ENCODE measurements at regions not wholly inside any gene's neighbourhood (a gene's known extent, or its start where the extent isn't known, plus 50 kb on each side); places are given as distances from the start of the nearest gene placed in this dataset.

- TF ChIP-seq CTCF (conservative IDR thresholded peaks at IDR 0.05; ENCODE audit: low read depth, low read length) (no peak), RFX5 (IDR thresholded peaks at IDR 0.05; ENCODE audit: low read depth, low read length) (no peak), SMC3 (IDR thresholded peaks at IDR 0.05; ENCODE audit: low read depth, low read length) (no peak), ELK1 (IDR thresholded peaks at IDR 0.05; ENCODE audit: borderline replicate concordance, low read depth, low read length) (no peak), RAD21 (IDR thresholded peaks at IDR 0.05; ENCODE audit: low read length) (no peak), NFE2L2 (IDR thresholded peaks at IDR 0.05; ENCODE audit: low read depth, low read length) (no peak), POLR2A (IDR thresholded peaks at IDR 0.05; ENCODE audit: low read depth, low read length) (no peak)
Observed at GRCh38 chr3:72496051-72496670, 352.1 kb downstream of the SHQ1 start.

Data from IMR-90 (cell line).